ENCODE measurements at regions not wholly inside any gene's neighbourhood (a gene's known extent, or its start where the extent isn't known, plus 50 kb on each side); places are given as distances from the start of the nearest gene placed in this dataset.

DNA sequence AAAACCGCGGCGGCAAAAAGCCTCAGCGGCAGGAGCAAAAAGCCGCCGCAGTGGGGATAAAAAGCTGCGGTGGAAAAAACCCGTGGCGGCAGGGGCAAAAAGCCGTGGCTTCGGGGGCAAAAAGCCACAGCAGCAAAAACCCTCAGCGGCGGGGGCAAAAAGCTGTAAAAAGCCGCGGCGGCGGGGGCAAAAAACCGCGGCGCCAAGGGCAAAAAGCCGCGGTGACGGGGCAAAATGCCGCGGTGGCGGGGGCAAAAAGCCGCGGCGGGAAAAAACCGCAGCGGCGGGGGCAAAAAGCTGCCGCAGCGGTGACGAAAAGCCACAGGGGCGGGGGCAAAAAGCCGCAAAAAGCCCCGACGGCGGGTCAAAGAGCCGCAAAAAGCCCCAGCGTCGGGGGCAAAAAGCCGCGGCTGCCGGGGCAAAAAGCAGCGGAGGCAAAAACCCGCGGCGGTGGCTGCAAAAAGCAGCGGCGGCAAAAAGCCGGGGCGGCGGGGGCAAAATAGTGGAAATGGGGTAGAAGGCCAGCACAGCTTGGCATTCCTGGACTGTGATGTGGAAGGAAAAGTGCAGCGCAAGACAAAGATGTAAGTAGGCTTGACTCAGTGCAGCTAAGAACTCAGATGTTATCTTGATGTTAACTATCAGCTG lies 151.8 kb downstream of the ANKRD30BL start:
- TF ChIP-seq, protein P1, sequence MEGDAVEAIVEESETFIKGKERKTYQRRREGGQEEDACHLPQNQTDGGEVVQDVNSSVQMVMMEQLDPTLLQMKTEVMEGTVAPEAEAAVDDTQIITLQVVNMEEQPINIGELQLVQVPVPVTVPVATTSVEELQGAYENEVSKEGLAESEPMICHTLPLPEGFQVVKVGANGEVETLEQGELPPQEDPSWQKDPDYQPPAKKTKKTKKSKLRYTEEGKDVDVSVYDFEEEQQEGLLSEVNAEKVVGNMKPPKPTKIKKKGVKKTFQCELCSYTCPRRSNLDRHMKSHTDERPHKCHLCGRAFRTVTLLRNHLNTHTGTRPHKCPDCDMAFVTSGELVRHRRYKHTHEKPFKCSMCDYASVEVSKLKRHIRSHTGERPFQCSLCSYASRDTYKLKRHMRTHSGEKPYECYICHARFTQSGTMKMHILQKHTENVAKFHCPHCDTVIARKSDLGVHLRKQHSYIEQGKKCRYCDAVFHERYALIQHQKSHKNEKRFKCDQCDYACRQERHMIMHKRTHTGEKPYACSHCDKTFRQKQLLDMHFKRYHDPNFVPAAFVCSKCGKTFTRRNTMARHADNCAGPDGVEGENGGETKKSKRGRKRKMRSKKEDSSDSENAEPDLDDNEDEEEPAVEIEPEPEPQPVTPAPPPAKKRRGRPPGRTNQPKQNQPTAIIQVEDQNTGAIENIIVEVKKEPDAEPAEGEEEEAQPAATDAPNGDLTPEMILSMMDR (IDR thresholded peaks at IDR 0.05) = no peak
- no peak for TF ChIP-seq POLR2A (IDR thresholded peaks at IDR 0.05)

Data from testis (tissue), 2 donors.